Erythroblast (primary cell): ENCODE measurements at regions not wholly inside any gene's neighbourhood (a gene's known extent, or its start where the extent isn't known, plus 50 kb on each side); places are given as distances from the start of the nearest gene placed in this dataset.

Experiments used
- GATA1 ChIP-seq: IDR thresholded peaks from 2 replicates; pipeline ENCODE4 v1.6.1; 2011; ENCODE audit warnings: low read depth, mild to moderate bottlenecking, control low read depth, low read length, moderate library complexity
- POLR2A ChIP-seq: IDR thresholded peaks from 2 replicates; pipeline ENCODE4 v1.6.1; 2011; ENCODE audit warnings: mild to moderate bottlenecking, low read length

DNA sequence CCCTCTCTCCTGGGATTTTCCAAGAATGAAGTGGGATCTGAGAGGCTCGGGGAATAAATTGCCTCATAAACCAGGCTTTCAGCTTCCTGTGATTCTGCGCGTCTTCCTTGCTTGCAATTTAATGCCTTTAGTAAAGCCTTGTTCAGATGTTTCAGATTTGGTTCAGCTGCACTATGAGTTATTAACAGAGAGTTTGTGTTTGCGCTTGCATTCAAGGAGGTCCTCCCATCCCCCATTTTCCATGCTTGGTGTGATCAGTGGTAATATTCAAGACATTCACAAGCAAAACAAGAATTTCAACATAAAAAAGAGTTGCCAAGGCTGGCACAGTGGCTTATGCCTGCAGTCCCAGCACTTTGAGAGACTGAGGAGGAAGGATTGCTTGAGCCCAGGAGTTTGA is 1068.9 kb downstream of the TYW1 start:
- TF ChIP-seq POLR2A (no peak), GATA1 (no peak)
